Parathyroid adenoma (tissue), 2 donors: ENCODE measurements at regions not wholly inside any gene's neighbourhood (a gene's known extent, or its start where the extent isn't known, plus 50 kb on each side); places are given as distances from the start of the nearest gene placed in this dataset.

Experiments used
- H2AFZ ChIP-seq: fragments of 300-600 bp; sonication (generic); one replicate; pipeline ENCODE4 v1.7.0; 2017; ENCODE audit warnings: antibody characterized with exemption, mild to moderate bottlenecking
- H3K27ac ChIP-seq: fragments of 300-600 bp; sonication (generic); one replicate; pipeline ENCODE4 v1.7.0; 2017
- H3K27me3 ChIP-seq: fragments of 300-600 bp; sonication (generic); one replicate; pipeline ENCODE4 v1.7.0; 2017; ENCODE audit warnings: low read length; ENCODE audit not compliant: control insufficient read depth, insufficient read depth
- H3K36me3 ChIP-seq: fragments of 300-600 bp; sonication (generic); one replicate; pipeline ENCODE4 v1.7.0; 2017; ENCODE audit warnings: low read length; ENCODE audit not compliant: control insufficient read depth, insufficient read depth
- H3K4me1 ChIP-seq: fragments of 300-600 bp; sonication (generic); one replicate; pipeline ENCODE4 v1.7.0; 2017; ENCODE audit warnings: control low read depth
- H3K4me2 ChIP-seq: fragments of 300-600 bp; sonication (generic); one replicate; pipeline ENCODE4 v1.7.0; 2017; ENCODE audit warnings: low read length
- H3K4me3 ChIP-seq: fragments of 300-600 bp; sonication (generic); one replicate; pipeline ENCODE4 v1.7.0; 2017; ENCODE audit warnings: low read depth, low read length
- H3K79me2 ChIP-seq: fragments of 300-600 bp; sonication (generic); one replicate; pipeline ENCODE4 v1.7.0; 2017; ENCODE audit warnings: control low read depth
- H3K9ac ChIP-seq: fragments of 300-600 bp; sonication (generic); one replicate; pipeline ENCODE4 v1.7.0; 2017; ENCODE audit warnings: mild to moderate bottlenecking
- H3K9me3 ChIP-seq: fragments of 300-600 bp; sonication (generic); one replicate; pipeline ENCODE4 v1.7.0; 2017; ENCODE audit warnings: low read length; ENCODE audit not compliant: control insufficient read depth
- TF ChIP-seq, protein P1 (sequence below): fragments of 300-600 bp; sonication (generic); IDR thresholded peaks from one replicate; pipeline ENCODE4 v1.7.0; 2017; ENCODE audit warnings: antibody characterized with exemption, mild to moderate bottlenecking
- donor health status: primary hyperparathyroidism.

DNA sequence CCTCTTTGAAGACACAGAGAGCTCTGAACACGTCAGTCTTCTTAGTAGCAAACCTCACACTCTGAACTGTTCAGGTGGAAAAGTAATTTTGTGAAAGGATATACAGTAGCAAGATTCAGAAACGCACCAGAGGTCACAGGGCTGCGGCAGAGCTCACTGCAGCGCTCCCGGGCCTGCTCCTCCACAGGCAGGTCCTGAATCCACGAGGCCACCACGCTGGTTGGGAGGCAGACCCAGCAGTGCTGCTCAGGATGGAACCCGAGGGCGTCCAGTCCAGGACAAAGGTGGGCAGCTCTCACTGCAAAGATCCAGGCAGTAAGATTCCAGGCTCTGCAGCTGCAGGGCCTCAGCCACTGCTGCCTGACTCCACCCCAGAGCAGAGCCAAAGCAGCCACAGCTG lies 576.2 kb upstream of the SALL3 start:
- Histone ChIP-seq H3K36me3 (no peaks in the 10 kb centered on the region), H3K79me2 (no peaks in the 10 kb centered on the region), H3K4me2 (no peak overlapping the region), H3K4me3 (no peak overlapping the region), H3K27ac (no peak overlapping the region), H3K4me1 (no peaks in the 10 kb centered on the region), H3K9ac (no peak overlapping the region), H2AFZ (no peak overlapping the region), H3K27me3 (no peaks in the 10 kb centered on the region), H3K9me3 (no peaks in the 10 kb centered on the region)
- TF ChIP-seq, protein P1, sequence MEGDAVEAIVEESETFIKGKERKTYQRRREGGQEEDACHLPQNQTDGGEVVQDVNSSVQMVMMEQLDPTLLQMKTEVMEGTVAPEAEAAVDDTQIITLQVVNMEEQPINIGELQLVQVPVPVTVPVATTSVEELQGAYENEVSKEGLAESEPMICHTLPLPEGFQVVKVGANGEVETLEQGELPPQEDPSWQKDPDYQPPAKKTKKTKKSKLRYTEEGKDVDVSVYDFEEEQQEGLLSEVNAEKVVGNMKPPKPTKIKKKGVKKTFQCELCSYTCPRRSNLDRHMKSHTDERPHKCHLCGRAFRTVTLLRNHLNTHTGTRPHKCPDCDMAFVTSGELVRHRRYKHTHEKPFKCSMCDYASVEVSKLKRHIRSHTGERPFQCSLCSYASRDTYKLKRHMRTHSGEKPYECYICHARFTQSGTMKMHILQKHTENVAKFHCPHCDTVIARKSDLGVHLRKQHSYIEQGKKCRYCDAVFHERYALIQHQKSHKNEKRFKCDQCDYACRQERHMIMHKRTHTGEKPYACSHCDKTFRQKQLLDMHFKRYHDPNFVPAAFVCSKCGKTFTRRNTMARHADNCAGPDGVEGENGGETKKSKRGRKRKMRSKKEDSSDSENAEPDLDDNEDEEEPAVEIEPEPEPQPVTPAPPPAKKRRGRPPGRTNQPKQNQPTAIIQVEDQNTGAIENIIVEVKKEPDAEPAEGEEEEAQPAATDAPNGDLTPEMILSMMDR, result no peak

DNA sequence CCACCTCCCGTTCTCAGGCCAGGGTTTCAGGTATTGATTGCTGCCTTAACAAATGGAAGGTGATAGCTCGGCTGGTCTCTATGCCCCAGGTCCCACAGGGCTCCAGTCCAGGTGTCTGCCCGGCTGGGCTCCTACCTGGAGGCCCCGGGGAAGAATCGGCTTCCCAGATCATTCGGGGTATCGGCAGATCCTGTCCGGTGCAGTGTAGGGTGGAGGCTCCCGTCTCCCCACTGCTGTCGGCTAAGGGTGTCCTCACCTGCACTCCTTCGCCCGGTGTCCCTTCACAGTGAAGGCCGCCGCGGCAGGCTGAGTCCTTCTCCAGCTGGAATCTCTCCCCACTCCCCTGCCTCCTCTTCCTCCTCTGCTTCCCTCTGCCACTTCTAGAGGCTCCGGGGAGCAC lies 573.9 kb upstream of the SALL3 start:
- Histone ChIP-seq H3K4me2 (no peak overlapping the region), H3K27ac (no peak overlapping the region), H3K9ac (no peak overlapping the region), H2AFZ (no peak overlapping the region), H3K9me3 (no peaks in the 10 kb centered on the region), H3K36me3 (no peaks in the 10 kb centered on the region), H3K27me3 (no peaks in the 10 kb centered on the region), H3K4me1 (no peaks in the 10 kb centered on the region), H3K4me3 (no peak overlapping the region), H3K79me2 (no peaks in the 10 kb centered on the region)
- TF ChIP-seq, protein P1, result no peak

DNA sequence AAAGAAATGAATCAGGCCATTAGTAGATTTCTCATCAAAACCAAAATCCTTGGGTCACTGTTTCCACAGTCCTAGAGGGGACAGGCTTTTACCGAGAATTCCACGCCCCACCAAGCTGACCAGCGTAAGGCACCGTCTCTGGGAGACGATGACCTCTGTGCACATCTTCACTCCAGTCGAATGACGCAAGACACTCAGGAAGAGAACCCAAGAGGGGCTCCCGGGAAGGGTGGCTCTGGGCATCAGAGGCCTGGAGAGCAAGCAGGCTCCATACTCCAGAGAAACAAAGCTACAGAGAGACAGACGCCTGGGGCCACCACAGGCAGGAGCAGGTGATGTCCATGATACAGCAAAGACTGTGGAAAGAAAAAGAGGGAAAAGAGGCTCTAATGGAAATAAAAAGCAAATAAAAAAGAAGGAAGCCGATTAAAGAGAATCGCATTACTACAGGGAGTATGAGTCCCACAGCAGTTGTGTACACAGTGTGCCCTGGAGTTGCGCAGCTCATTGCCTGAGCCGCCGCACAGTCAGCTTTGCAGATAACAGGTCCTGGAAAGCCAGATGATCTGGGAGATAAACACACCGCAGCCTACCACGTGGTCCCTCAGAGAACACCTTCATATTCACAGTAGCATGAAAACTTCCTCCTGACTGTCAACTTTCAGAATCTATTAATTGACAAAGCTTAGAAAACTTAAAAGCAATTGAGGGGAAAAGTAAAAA lies 572.7 kb upstream of the SALL3 start:
- Histone ChIP-seq H3K4me1 (no peaks in the 10 kb centered on the region), H3K4me3 (peak overlapping the region; percentile 38), H3K9ac (no peak overlapping the region), H3K4me2 (peak overlapping the region; percentile 62), H3K79me2 (no peaks in the 10 kb centered on the region), H2AFZ (no peak overlapping the region), H3K27me3 (no peaks in the 10 kb centered on the region), H3K27ac (no peak overlapping the region), H3K36me3 (no peaks in the 10 kb centered on the region), H3K9me3 (no peaks in the 10 kb centered on the region)
- TF ChIP-seq, protein P1, result no peak

DNA sequence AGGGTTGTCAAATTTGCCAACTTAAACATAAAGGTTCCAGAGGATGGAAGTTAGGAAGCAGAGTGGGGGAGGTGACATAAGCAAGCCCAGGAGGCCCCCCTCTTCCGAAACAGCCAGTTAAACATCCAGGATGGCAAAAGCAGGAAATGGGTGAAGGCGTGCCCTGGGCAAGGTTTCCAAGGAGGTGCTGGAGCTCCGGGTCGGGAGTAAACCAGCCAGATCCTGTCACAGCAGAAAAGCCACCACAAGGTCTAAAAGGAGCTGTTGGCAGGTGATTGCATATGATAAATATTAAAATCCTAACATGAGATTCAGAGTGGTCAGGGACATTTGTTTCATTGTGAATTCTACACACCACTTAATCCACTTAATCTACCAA lies 572.2 kb upstream of the SALL3 start:
- H3K9me3 ChIP-seq, result no peaks in the 10 kb centered on the region
- H3K27me3 ChIP-seq, result no peaks in the 10 kb centered on the region
- H3K9ac ChIP-seq, result no peak overlapping the region
- H3K36me3 ChIP-seq, result no peaks in the 10 kb centered on the region
- H2AFZ ChIP-seq, result no peak overlapping the region
- no peak overlapping the region for H3K27ac ChIP-seq
- H3K4me3 ChIP-seq, result peak overlapping the region; percentile 38
- H3K79me2 ChIP-seq, result no peaks in the 10 kb centered on the region
- TF ChIP-seq, protein P1, result no peak
- H3K4me2 ChIP-seq, result peak overlapping the region; percentile 62
- no peaks in the 10 kb centered on the region for H3K4me1 ChIP-seq

DNA sequence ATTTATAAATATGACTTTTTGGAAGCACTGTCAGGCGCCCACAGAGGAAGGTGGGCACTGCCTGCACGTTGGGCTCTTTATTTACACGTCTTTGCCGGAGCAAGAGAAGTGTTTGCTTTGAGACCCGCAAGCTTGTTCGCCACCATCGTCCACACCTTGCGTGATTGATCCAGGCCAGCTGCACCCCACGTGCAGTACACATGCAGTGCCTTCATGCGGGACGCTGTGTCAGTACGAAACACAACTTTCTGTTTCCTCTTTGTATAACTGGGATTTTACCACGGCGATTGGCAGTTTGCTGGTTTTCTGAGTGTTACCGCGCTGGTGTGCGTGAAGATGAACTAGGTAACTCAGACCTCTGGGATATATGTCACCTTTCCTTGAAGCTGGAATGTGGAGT lies 571.0 kb upstream of the SALL3 start:
- TF ChIP-seq, protein P1, result no peak

More for the DNA sequence above, 571.0 kb upstream of the SALL3 start:
- H3K27ac ChIP-seq, result no peak overlapping the region
- H3K9me3 ChIP-seq, result no peaks in the 10 kb centered on the region
- H2AFZ ChIP-seq, result no peak overlapping the region
- H3K79me2 ChIP-seq, result no peaks in the 10 kb centered on the region
- H3K4me1 ChIP-seq, result no peaks in the 10 kb centered on the region
- H3K36me3 ChIP-seq, result no peaks in the 10 kb centered on the region
- no peaks in the 10 kb centered on the region for H3K27me3 ChIP-seq
- no peak overlapping the region for H3K9ac ChIP-seq
- no peak overlapping the region for H3K4me2 ChIP-seq
- no peak overlapping the region for H3K4me3 ChIP-seq
